CD4-positive, alpha-beta T cell (primary cell): ENCODE measurements at regions not wholly inside any gene's neighbourhood (a gene's known extent, or its start where the extent isn't known, plus 50 kb on each side); places are given as distances from the start of the nearest gene placed in this dataset.

Experiments
- ATAC-seq: fragments of 200-7000 bp; cut with Tn5 transposase; one replicate; pipeline ENCODE4 v1.10.0; 2022; ENCODE audit warnings: mild to moderate bottlenecking; ENCODE audit not compliant: poor library complexity
- CTCF ChIA-PET: fragments of 350-600 bp; sonication (Branson Sonifier 250); formaldehyde crosslinking; loops from one replicate; lab custom pipeline; 2021; ENCODE audit warnings: antibody characterized with exemption, inconsistent platforms; lab: Charles Lee
- POLR2A ChIA-PET: fragments of 350-600 bp; sonication (Branson Sonifier 250); formaldehyde crosslinking; loops from one replicate; lab custom pipeline; 2021; ENCODE audit warnings: antibody characterized with exemption, inconsistent platforms; lab: Charles Lee
- DNase-seq, 14 experiments: peaks; one replicate each; pipeline ENCODE4 v3.0.0-alpha.2; 2013 to 2020; ENCODE audit warnings: mixed read lengths in 2 of 14
- H3K27ac ChIP-seq, 2 donors: one replicate each; pipeline versions ENCODE4 v1.5.1 to v1.7.0; 2013; ENCODE audit warnings: low read length in 2 of 2, low read depth in 1 of 2, mild to moderate bottlenecking in 1 of 2
- H3K27me3 ChIP-seq, 2 experiments: 1 replicate in 1 of 2; 2 replicates in 1 of 2; pipeline versions ENCODE4 v1.6.1 to v1.7.0; 2013; ENCODE audit warnings: low read length in 2 of 2, control low read depth in 1 of 2, mild to moderate bottlenecking in 1 of 2, moderate library complexity in 1 of 2; ENCODE audit not compliant: insufficient read depth in 2 of 2, control insufficient read depth in 1 of 2
- H3K36me3 ChIP-seq: one replicate; pipeline ENCODE4 v1.6.1; 2013; ENCODE audit warnings: low read length, control low read depth; ENCODE audit not compliant: insufficient read depth
- H3K4me1 ChIP-seq: one replicate; pipeline ENCODE4 v1.6.1; 2013; ENCODE audit warnings: low read length, control low read depth; ENCODE audit not compliant: insufficient read depth
- H3K4me3 ChIP-seq: one replicate; pipeline ENCODE4 v1.5.1; 2013; ENCODE audit warnings: mild to moderate bottlenecking, low read length, moderate library complexity
- H3K9me3 ChIP-seq, 2 experiments: 1 replicate in 1 of 2; 2 replicates in 1 of 2; pipeline versions ENCODE4 v1.6.1 to v1.7.0; 2013; ENCODE audit warnings: low read length in 2 of 2, mild to moderate bottlenecking in 2 of 2, control low read depth in 1 of 2, moderate library complexity in 1 of 2; ENCODE audit not compliant: control insufficient read depth in 1 of 2, insufficient read depth in 1 of 2
- H3K27ac Mint-ChIP-seq: one replicate; pipeline ENCODE4 v1.8.0; 2020; ENCODE audit warnings: mixed read lengths
- H3K27me3 Mint-ChIP-seq: one replicate; pipeline ENCODE4 v1.8.0; 2021; ENCODE audit warnings: mixed read lengths
- H3K36me3 Mint-ChIP-seq: one replicate; pipeline ENCODE4 v1.8.0; 2021; ENCODE audit warnings: low read depth, mixed read lengths
- H3K4me1 Mint-ChIP-seq: one replicate; pipeline ENCODE4 v1.8.0; 2021; ENCODE audit warnings: low read depth, mixed read lengths
- H3K4me3 Mint-ChIP-seq: one replicate; pipeline ENCODE4 v1.8.0; 2020; ENCODE audit warnings: mild to moderate bottlenecking, mixed read lengths
- H3K9me3 Mint-ChIP-seq: one replicate; pipeline ENCODE4 v1.8.0; 2020; ENCODE audit warnings: mixed read lengths
- intact Hi-C, 2 experiments: fragments of 100-400 bp; cut with DNase I in 1 of 2; cut with micrococcal nuclease in 1 of 2; formaldehyde crosslinking; loops; one replicate each; pipeline versions ENCODE4 v1.15.1 to v1.9.0; 2023 to 2025; cut with DNase I, micrococcal nuclease
- TF ChIP-seq, protein P1 (sequence below): fragments of 200-600 bp; IDR thresholded peaks from one replicate; pipeline ENCODE4 v1.8.0; 2022; ENCODE audit warnings: antibody characterized with exemption, mild to moderate bottlenecking

DNA sequence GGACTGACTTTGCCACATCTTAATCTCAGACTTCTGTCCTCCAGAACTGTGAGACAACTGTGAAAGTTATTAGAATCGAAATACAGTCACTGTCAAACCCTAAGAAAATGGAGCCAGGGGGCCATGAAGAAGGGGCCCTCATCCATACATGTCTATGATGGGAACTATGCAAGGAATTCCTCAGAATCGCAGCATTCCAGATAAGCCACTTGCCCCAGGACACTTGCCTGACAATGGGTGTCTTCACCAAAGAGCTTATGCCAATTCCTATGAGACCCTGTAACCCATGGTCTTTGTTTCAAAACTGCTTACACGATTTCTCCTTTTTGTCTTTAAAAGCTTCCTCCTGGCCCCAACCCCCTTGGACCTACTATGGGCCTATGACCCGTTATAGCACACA, 90.4 kb upstream of the FOXP4 start:
- no peak for ATAC-seq
- Histone ChIP-seq H3K36me3 (no peaks in the 10 kb centered on the region), H3K27me3 (peaks cover 5 to 8% of the 10 kb centered on the region in 2 experiments), H3K4me1 (no peaks in the 10 kb centered on the region), H3K9me3 (no peaks in the 10 kb centered on the region), H3K27ac (no peak overlapping the region), H3K4me3 (no peak overlapping the region)
- H3K27me3 Mint-ChIP-seq = peaks cover 24% of the 10 kb centered on the region
- no peaks in the 10 kb centered on the region for H3K9me3 Mint-ChIP-seq
- no peak for DNase-seq
- POLR2A ChIA-PET = no interaction called here
- intact Hi-C loops = no loop called here
- H3K4me1 Mint-ChIP-seq = no peaks in the 10 kb centered on the region
- TF ChIP-seq, protein P1, sequence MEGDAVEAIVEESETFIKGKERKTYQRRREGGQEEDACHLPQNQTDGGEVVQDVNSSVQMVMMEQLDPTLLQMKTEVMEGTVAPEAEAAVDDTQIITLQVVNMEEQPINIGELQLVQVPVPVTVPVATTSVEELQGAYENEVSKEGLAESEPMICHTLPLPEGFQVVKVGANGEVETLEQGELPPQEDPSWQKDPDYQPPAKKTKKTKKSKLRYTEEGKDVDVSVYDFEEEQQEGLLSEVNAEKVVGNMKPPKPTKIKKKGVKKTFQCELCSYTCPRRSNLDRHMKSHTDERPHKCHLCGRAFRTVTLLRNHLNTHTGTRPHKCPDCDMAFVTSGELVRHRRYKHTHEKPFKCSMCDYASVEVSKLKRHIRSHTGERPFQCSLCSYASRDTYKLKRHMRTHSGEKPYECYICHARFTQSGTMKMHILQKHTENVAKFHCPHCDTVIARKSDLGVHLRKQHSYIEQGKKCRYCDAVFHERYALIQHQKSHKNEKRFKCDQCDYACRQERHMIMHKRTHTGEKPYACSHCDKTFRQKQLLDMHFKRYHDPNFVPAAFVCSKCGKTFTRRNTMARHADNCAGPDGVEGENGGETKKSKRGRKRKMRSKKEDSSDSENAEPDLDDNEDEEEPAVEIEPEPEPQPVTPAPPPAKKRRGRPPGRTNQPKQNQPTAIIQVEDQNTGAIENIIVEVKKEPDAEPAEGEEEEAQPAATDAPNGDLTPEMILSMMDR = no peak
- H3K4me3 Mint-ChIP-seq = no peak overlapping the region
- CTCF ChIA-PET = no interaction called here
- no peak overlapping the region for H3K27ac Mint-ChIP-seq
- no peaks in the 10 kb centered on the region for H3K36me3 Mint-ChIP-seq

DNA sequence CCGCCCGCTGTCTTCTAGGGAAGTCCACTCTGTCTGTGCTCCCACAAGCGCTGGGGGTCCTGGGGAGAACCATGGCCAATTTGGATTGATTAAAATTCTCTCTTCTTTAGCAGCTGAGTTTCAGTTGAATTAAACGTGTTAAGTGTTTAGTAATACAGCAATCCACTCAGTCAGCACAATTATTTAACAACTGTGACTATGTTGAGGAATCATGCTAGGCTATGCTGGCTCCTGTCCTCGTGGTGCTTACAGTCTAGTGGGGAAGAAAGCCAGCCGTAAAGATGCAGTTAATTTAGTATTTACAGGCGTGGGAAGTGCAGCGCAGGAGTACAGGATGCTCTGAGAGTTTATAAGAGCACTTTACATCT, 88.9 kb upstream of the FOXP4 start:
- POLR2A ChIA-PET = no interaction called here
- Mint-ChIP-seq H3K4me1 (no peaks in the 10 kb centered on the region), H3K4me3 (no peak overlapping the region), H3K27ac (no peak overlapping the region), H3K27me3 (peaks cover 24% of the 10 kb centered on the region), H3K36me3 (no peaks in the 10 kb centered on the region), H3K9me3 (no peaks in the 10 kb centered on the region)
- CTCF ChIA-PET = no interaction called here
- DNase-seq (no peak), ATAC-seq (no peak)
- Histone ChIP-seq H3K4me1 (no peaks in the 10 kb centered on the region), H3K4me3 (no peak overlapping the region), H3K27me3 (peaks cover 5 to 8% of the 10 kb centered on the region in 2 experiments), H3K9me3 (no peaks in the 10 kb centered on the region), H3K36me3 (no peaks in the 10 kb centered on the region), H3K27ac (no peak overlapping the region)
- TF ChIP-seq, protein P1 = no peak
- intact Hi-C loops = no loop called here

DNA sequence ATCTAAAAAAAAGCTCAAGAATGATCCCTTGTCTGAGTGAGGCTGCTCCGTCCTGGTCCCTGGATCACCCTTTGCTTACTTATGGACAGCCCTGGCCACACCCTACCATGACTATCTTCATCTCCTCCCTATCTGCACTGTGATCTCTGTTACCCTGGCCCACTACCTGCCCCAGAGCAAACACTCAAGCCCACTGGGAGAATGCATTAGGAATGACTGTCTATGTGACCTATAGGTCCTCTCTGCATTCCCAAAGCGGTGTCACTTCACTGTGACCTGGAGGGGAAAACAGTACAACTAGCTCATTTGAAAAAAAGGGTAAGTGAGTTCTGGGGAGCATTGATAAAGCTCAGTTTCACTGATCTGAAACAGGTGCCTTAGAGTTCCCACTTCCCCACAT, 86.4 kb upstream of the FOXP4 start:
- DNase-seq (no peak), ATAC-seq (no peak)
- intact Hi-C loops = no loop called here
- Histone ChIP-seq H3K4me3 (no peak overlapping the region), H3K27ac (no peak overlapping the region), H3K36me3 (no peaks in the 10 kb centered on the region), H3K27me3 (peaks cover 4 to 8% of the 10 kb centered on the region in 2 experiments), H3K9me3 (no peaks in the 10 kb centered on the region), H3K4me1 (no peaks in the 10 kb centered on the region)
- Mint-ChIP-seq H3K4me3 (no peak overlapping the region), H3K36me3 (no peaks in the 10 kb centered on the region), H3K4me1 (no peaks in the 10 kb centered on the region), H3K27ac (no peak overlapping the region), H3K9me3 (no peaks in the 10 kb centered on the region), H3K27me3 (peaks cover 42% of the 10 kb centered on the region)
- ChIA-PET POLR2A (no interaction called here), CTCF (no interaction called here)
- TF ChIP-seq, protein P1 = no peak
